WTC11 (cell line): ENCODE measurements at regions not wholly inside any gene's neighbourhood (a gene's known extent, or its start where the extent isn't known, plus 50 kb on each side); places are given as distances from the start of the nearest gene placed in this dataset.
A peak's percentile ranks its signal among the peaks of the same experiment; 100 is the strongest.

Experiments used
- ATAC-seq: fragments of 200-7000 bp; cut with Tn5 transposase; 2 replicates; pipeline ENCODE4 v1.10.0; 2021; ENCODE audit warnings: mild to moderate bottlenecking, moderate library complexity
- CTCF ChIA-PET: fragments of 300-600 bp; sonication (Branson Sonifier 250); formaldehyde crosslinking; loops from one replicate; lab custom pipeline; 2021; ENCODE audit warnings: antibody characterized with exemption; lab: Charles Lee
- POLR2A ChIA-PET: fragments of 350-600 bp; sonication (Branson Sonifier 250); formaldehyde crosslinking; loops from one replicate; lab custom pipeline; 2021; ENCODE audit warnings: antibody characterized with exemption; lab: Charles Lee
- DNase-seq: peaks from one replicate; pipeline ENCODE4 v3.0.0; 2021; ENCODE audit warnings: low spot score
- H3K27ac Mint-ChIP-seq: 2 replicates; pipeline ENCODE4 v1.8.0; 2021; ENCODE audit warnings: mixed read lengths
- H3K27me3 Mint-ChIP-seq: 2 replicates; pipeline ENCODE4 v1.8.0; 2021; ENCODE audit warnings: low read depth, mild to moderate bottlenecking, moderate library complexity, mixed read lengths
- H3K36me3 Mint-ChIP-seq: 2 replicates; pipeline ENCODE4 v1.8.0; 2021; ENCODE audit warnings: mixed read lengths
- H3K4me1 Mint-ChIP-seq: 2 replicates; pipeline ENCODE4 v1.8.0; 2022; ENCODE audit warnings: mixed read lengths
- H3K4me3 Mint-ChIP-seq: 2 replicates; pipeline ENCODE4 v1.8.0; 2021; ENCODE audit warnings: mild to moderate bottlenecking, moderate library complexity, mixed read lengths
- H3K9me3 Mint-ChIP-seq: 2 replicates; pipeline ENCODE4 v1.8.0; 2021; ENCODE audit warnings: mixed read lengths
- CREB1 ChIP-seq: sonication (generic); formaldehyde crosslinking; IDR thresholded peaks from 2 replicates; pipeline ENCODE4 v1.8.0; 2023; ENCODE audit warnings: mild to moderate bottlenecking, missing genetic modification reagents
- E2F4 ChIP-seq: sonication (generic); formaldehyde crosslinking; IDR thresholded peaks from 2 replicates; pipeline ENCODE4 v1.8.1; 2022; ENCODE audit warnings: low read depth, mild to moderate bottlenecking, moderate library complexity, missing genetic modification reagents, borderline replicate concordance
- ETV6 ChIP-seq: sonication (generic); formaldehyde crosslinking; IDR thresholded peaks from 2 replicates; pipeline ENCODE4 v1.8.1; 2022; ENCODE audit warnings: mild to moderate bottlenecking, missing genetic modification reagents
- FOXK1 ChIP-seq: sonication (generic); formaldehyde crosslinking; IDR thresholded peaks from 2 replicates; pipeline ENCODE4 v1.8.0; 2022; ENCODE audit warnings: mild to moderate bottlenecking, moderate library complexity, missing genetic modification reagents
- NFATC4 ChIP-seq: fragments of 250-450 bp; sonication (Bioruptor Pico); IDR thresholded peaks from 2 replicates; pipeline ENCODE4 v1.9.0; 2021; ENCODE audit warnings: mild to moderate bottlenecking
- NFYB ChIP-seq: sonication (generic); formaldehyde crosslinking; conservative IDR thresholded peaks from 2 replicates; pipeline ENCODE4 v1.8.0; 2022; ENCODE audit warnings: low read depth, missing genetic modification reagents
- NR1H2 ChIP-seq: sonication (generic); formaldehyde crosslinking; IDR thresholded peaks from 2 replicates; pipeline ENCODE4 v1.9.0; 2021; ENCODE audit warnings: mild to moderate bottlenecking, moderate library complexity, missing genetic modification reagents
- RELA ChIP-seq: sonication (generic); formaldehyde crosslinking; IDR thresholded peaks from 2 replicates; pipeline ENCODE4 v1.8.1; 2022; ENCODE audit warnings: missing genetic modification reagents, mild to moderate bottlenecking, borderline replicate concordance
- SOX15 ChIP-seq: fragments of 250-450 bp; sonication (Bioruptor Pico); IDR thresholded peaks from 2 replicates; pipeline ENCODE4 v1.9.0; 2021; ENCODE audit warnings: mild to moderate bottlenecking
- STAT6 ChIP-seq: sonication (generic); formaldehyde crosslinking; conservative IDR thresholded peaks from 2 replicates; pipeline ENCODE4 v1.8.1; 2023; ENCODE audit warnings: mild to moderate bottlenecking, low read depth, missing genetic modification reagents, moderate library complexity
- ZBTB21 ChIP-seq: sonication (generic); formaldehyde crosslinking; IDR thresholded peaks from 2 replicates; pipeline ENCODE4 v1.8.1; 2023; ENCODE audit warnings: mild to moderate bottlenecking, missing genetic modification reagents, borderline replicate concordance
- ZBTB43 ChIP-seq: sonication (generic); formaldehyde crosslinking; IDR thresholded peaks from 2 replicates; pipeline ENCODE4 v1.8.1; 2023; ENCODE audit warnings: mild to moderate bottlenecking, missing genetic modification reagents
- ZNF423 ChIP-seq: fragments of 250-450 bp; sonication (Bioruptor Pico); IDR thresholded peaks from 2 replicates; pipeline ENCODE4 v2.1.2; 2022; ENCODE audit warnings: mild to moderate bottlenecking, moderate library complexity
- TF ChIP-seq, protein P1 (sequence below): sonication (generic); formaldehyde crosslinking; IDR thresholded peaks from 2 replicates; pipeline ENCODE4 v1.8.1; 2022; ENCODE audit warnings: mild to moderate bottlenecking, missing genetic modification reagents, moderate library complexity, borderline replicate concordance
- TF ChIP-seq, protein P2 (sequence below): sonication (generic); formaldehyde crosslinking; IDR thresholded peaks from 2 replicates; pipeline ENCODE4 v1.8.0; 2023; ENCODE audit warnings: missing genetic modification reagents, mild to moderate bottlenecking, borderline replicate concordance

DNA sequence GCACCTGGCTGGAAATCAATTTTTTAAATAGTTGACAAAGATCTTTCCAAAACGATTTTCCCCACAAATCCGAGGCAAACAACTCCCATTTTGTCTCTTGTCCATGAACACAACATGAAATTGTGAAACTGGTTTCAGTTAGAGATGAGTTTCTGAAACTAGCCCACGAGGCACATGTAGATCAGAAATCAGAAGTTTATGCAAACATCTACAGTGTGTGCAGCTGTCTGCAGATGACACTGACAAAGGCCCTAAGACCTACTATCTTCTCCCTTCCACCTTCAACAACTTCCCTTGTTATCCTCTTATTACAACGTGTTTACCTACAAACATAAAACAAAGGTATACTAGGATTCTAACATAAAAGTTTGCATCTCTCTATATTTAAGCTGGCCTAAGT, 183.3 kb downstream of the DIRAS2 start:
- H3K9me3 Mint-ChIP-seq: peaks cover 17% of the 10 kb centered on the region
- no peaks in the 10 kb centered on the region; the same call in 1 of the 2 replicates for H3K36me3 Mint-ChIP-seq
- CTCF ChIA-PET: interaction anchor here (0.7 to 1.4 kb wide), 2 partner anchors 55 to 141 kb away, joined by 3 to 4 read pairs; no protein-coding TSS in a partner anchor
- 0 out of 2 replicates have a peak, but pooled peaks cover 2% of the 10 kb centered on the region for H3K27me3 Mint-ChIP-seq
- POLR2A ChIA-PET: no interaction called here
- no peak for DNase-seq
- no peak overlapping the region for H3K27ac Mint-ChIP-seq
- TF ChIP-seq ZNF423 (CRISPR knock-in tag) (no peak), CREB1 (no peak), SOX15 (CRISPR knock-in tag) (no peak), ETV6 (CRISPR knock-in tag) (no peak), ZBTB43 (CRISPR knock-in tag) (no peak), FOXK1 (no peak), RELA (CRISPR knock-in tag) (no peak), NR1H2 (CRISPR knock-in tag) (no peak), STAT6 (no peak), ZBTB21 (CRISPR knock-in tag) (no peak)
- TF ChIP-seq, protein P1, sequence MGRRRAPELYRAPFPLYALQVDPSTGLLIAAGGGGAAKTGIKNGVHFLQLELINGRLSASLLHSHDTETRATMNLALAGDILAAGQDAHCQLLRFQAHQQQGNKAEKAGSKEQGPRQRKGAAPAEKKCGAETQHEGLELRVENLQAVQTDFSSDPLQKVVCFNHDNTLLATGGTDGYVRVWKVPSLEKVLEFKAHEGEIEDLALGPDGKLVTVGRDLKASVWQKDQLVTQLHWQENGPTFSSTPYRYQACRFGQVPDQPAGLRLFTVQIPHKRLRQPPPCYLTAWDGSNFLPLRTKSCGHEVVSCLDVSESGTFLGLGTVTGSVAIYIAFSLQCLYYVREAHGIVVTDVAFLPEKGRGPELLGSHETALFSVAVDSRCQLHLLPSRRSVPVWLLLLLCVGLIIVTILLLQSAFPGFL (CRISPR knock-in tag): no peak
- TF ChIP-seq, protein P2, sequence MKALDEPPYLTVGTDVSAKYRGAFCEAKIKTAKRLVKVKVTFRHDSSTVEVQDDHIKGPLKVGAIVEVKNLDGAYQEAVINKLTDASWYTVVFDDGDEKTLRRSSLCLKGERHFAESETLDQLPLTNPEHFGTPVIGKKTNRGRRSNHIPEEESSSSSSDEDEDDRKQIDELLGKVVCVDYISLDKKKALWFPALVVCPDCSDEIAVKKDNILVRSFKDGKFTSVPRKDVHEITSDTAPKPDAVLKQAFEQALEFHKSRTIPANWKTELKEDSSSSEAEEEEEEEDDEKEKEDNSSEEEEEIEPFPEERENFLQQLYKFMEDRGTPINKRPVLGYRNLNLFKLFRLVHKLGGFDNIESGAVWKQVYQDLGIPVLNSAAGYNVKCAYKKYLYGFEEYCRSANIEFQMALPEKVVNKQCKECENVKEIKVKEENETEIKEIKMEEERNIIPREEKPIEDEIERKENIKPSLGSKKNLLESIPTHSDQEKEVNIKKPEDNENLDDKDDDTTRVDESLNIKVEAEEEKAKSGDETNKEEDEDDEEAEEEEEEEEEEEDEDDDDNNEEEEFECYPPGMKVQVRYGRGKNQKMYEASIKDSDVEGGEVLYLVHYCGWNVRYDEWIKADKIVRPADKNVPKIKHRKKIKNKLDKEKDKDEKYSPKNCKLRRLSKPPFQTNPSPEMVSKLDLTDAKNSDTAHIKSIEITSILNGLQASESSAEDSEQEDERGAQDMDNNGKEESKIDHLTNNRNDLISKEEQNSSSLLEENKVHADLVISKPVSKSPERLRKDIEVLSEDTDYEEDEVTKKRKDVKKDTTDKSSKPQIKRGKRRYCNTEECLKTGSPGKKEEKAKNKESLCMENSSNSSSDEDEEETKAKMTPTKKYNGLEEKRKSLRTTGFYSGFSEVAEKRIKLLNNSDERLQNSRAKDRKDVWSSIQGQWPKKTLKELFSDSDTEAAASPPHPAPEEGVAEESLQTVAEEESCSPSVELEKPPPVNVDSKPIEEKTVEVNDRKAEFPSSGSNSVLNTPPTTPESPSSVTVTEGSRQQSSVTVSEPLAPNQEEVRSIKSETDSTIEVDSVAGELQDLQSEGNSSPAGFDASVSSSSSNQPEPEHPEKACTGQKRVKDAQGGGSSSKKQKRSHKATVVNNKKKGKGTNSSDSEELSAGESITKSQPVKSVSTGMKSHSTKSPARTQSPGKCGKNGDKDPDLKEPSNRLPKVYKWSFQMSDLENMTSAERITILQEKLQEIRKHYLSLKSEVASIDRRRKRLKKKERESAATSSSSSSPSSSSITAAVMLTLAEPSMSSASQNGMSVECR (CRISPR knock-in tag): no peak
- H3K4me3 Mint-ChIP-seq: no peak overlapping the region
- no peak for ATAC-seq
- H3K4me1 Mint-ChIP-seq: peaks cover 22% of the 10 kb centered on the region

- ChIA-PET POLR2A (interaction anchor here (0.6 kb wide), 1 partner anchor 307 kb away, joined by 3 read pairs; no protein-coding TSS in a partner anchor), CTCF (no interaction called here)
- ATAC-seq: peak; percentile 78
- H3K4me1 Mint-ChIP-seq: peaks cover 22% of the 10 kb centered on the region
- H3K27me3 Mint-ChIP-seq: 0 out of 2 replicates have a peak, but pooled peaks cover 2% of the 10 kb centered on the region
- no peaks in the 10 kb centered on the region; the same call in 1 of the 2 replicates for H3K36me3 Mint-ChIP-seq
- DNase-seq: no peak
- TF ChIP-seq E2F4 (CRISPR knock-in tag) (no peak), NFATC4 (CRISPR knock-in tag) (no peak), NFYB (no peak)
- no peak overlapping the region for H3K4me3 Mint-ChIP-seq
- peaks cover 17% of the 10 kb centered on the region for H3K9me3 Mint-ChIP-seq
- peak overlapping the region; percentile 42; the same call in 1 of the 2 replicates for H3K27ac Mint-ChIP-seq
Measured at GRCh38 chr9:90460220-90460619, 182.4 kb downstream of the DIRAS2 start.
